ENCODE measurements at regions not wholly inside any gene's neighbourhood (a gene's known extent, or its start where the extent isn't known, plus 50 kb on each side); places are given as distances from the start of the nearest gene placed in this dataset.
A peak's percentile ranks its signal among the peaks of the same experiment; 100 is the strongest.

DNA sequence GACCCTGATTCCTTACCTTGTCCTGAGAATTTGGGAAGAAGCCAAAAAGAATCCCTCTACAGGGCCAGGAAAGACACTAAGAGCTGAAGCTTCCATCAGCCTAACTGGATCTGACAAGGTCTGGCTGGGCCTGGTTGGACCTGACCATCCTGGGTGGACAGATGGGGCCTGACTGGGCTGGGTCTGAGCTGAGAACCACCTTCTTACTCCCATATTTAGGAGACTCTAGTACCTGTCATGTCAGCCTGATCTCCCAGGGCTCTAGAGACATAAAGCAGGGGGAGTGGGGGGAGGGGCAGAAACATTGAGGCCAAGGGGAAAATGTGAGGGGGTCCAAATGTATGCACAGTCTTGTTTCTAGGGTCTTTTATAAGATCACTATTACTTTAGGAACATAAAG, 129.9 kb downstream of the BUD13 start:
- TF ChIP-seq, protein P1, sequence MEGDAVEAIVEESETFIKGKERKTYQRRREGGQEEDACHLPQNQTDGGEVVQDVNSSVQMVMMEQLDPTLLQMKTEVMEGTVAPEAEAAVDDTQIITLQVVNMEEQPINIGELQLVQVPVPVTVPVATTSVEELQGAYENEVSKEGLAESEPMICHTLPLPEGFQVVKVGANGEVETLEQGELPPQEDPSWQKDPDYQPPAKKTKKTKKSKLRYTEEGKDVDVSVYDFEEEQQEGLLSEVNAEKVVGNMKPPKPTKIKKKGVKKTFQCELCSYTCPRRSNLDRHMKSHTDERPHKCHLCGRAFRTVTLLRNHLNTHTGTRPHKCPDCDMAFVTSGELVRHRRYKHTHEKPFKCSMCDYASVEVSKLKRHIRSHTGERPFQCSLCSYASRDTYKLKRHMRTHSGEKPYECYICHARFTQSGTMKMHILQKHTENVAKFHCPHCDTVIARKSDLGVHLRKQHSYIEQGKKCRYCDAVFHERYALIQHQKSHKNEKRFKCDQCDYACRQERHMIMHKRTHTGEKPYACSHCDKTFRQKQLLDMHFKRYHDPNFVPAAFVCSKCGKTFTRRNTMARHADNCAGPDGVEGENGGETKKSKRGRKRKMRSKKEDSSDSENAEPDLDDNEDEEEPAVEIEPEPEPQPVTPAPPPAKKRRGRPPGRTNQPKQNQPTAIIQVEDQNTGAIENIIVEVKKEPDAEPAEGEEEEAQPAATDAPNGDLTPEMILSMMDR (conservative IDR thresholded peaks at IDR 0.05; ENCODE audit: low read depth, low read length), result no peak
- DNase-seq (ENCODE audit: low read depth), result no peak
- H3K4me3 ChIP-seq (ENCODE audit: low read length), result no peak overlapping the region

DNA sequence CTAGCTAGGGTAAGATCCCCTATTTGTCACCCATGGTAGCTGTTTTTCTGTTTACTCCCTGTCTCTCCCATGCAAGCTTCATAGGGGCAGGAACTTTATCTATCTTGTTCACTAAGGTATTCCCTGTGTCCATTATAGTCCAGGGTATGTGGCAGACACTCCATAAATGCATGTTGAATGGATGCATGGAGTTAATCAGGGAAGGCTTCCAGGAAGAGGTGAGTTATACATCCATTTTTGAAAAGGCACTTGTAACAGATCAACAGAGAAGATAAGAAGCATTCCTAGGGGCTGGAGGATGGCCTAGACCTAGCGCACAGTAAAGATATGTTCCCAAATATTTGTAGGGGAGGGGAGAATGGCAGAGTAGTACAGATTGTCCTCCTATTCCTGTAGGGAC, 130.3 kb downstream of the BUD13 start:
- TF ChIP-seq, protein P1 (conservative IDR thresholded peaks at IDR 0.05; ENCODE audit: low read depth, low read length), result no peak
- DNase-seq (ENCODE audit: low read depth), result no peak
- no peak overlapping the region for H3K4me3 ChIP-seq (ENCODE audit: low read length)

DNA sequence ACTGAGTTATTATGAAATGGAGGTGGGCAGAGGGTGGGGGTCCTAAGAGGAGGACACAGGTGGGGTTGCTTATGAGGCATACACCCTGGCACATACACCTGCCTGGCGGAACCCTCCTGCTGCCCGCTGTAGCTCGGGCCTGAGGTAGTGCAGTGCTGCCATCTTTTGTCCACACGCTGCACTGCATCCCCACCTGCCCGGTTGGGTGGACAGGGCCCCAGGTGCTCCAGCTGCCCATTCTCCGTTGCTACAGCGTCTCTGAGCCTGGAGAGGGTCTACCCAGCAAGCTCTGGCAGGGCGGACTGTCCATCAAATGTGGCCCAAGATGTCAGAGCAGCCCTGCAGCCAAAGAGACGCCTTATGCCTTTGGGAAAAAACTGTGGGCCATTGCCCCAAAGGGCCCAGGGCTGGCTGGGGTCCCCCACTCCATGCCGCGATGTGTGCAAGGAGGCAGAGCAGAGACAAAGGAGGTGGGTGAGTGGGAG, 131.2 kb downstream of the BUD13 start:
- DNase-seq (ENCODE audit: low read depth), result no peak
- H3K4me3 ChIP-seq (ENCODE audit: low read length), result no peak overlapping the region
- TF ChIP-seq, protein P1 (conservative IDR thresholded peaks at IDR 0.05; ENCODE audit: low read depth, low read length), result peak; percentile 87

DNA sequence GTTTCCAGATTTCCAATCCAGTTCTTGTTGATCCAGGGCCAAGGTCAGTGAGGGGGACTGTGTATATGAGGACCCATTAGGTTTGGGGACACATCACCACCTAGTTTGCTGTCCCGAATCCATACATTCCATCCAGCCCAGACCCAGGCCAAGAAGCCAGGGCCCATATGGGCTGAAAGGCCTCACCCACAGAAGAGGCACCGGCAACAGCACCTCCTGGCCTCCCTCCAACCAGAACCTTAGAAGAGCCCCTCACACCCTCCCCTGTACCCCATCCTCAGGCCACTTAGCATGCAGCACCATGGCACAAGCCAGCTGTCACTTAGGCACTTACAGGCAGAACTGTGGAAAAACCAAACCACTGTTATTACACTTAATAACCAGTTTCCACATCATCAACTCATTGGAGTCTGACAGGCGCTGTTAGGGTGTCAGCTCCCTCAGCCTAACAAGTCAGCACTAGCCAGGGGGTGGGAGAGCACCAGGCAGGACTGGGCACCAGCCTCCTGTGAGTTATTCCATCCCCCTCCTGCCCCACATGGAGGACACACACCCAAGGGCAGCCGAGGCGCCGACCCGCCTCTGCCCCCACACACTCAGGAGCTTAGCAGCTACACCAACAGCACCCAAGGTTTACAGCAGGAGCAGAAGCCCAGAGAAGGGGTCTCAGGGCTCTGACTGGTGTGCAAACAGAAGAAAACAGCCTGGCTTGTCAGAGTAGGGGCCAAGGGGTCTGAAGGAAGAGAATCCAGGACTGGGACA, 132.0 kb downstream of the BUD13 start:
- H3K4me3 ChIP-seq (ENCODE audit: low read length), result no peak overlapping the region
- DNase-seq (ENCODE audit: low read depth), result no peak
- TF ChIP-seq, protein P1 (conservative IDR thresholded peaks at IDR 0.05; ENCODE audit: low read depth, low read length), result no peak

DNA sequence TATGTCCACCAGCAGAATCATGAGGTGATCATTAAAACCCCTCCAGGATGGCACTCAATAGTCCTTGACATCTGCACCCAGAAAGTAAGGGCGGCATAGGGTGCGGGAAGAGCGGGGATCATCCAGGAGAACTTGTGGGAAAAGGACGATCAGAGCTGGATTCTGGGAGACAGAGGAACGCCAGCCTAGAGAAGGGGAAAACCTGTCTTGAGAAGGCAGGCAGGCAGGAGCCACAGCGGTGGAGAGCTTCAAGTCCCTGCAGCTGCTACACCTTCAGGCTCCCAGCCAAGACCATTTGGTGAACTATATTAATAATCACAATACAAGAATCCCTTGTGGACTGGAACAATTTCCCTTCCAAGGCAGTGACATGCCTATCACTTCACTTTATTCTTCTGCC, 134.3 kb downstream of the BUD13 start:
- TF ChIP-seq, protein P1 (conservative IDR thresholded peaks at IDR 0.05; ENCODE audit: low read depth, low read length), result no peak
- DNase-seq (ENCODE audit: low read depth), result no peak
- H3K4me3 ChIP-seq (ENCODE audit: low read length), result no peak overlapping the region

DNA sequence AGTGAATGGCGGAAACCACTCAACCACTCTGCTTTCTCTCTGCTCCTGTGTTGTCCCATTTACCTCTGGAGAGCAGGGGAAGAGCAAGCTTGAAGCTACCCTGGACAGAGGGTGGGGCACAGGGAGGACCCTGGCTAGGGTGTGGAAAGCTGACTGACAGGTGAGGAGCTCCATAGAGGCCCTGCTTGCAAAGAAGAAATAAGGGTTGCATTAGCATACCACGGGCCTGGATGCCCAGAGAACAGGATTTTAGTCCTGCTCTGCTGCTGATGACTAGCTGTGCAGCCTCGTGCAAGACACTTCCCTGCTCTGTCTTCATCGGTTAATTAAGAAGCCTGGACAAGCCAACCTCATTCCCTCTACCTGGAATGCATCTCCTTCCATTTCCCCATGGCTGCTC, 135.0 kb downstream of the BUD13 start:
- no peak for DNase-seq (ENCODE audit: low read depth)
- TF ChIP-seq, protein P1 (conservative IDR thresholded peaks at IDR 0.05; ENCODE audit: low read depth, low read length), result no peak
- H3K4me3 ChIP-seq (ENCODE audit: low read length), result no peak overlapping the region

DNA sequence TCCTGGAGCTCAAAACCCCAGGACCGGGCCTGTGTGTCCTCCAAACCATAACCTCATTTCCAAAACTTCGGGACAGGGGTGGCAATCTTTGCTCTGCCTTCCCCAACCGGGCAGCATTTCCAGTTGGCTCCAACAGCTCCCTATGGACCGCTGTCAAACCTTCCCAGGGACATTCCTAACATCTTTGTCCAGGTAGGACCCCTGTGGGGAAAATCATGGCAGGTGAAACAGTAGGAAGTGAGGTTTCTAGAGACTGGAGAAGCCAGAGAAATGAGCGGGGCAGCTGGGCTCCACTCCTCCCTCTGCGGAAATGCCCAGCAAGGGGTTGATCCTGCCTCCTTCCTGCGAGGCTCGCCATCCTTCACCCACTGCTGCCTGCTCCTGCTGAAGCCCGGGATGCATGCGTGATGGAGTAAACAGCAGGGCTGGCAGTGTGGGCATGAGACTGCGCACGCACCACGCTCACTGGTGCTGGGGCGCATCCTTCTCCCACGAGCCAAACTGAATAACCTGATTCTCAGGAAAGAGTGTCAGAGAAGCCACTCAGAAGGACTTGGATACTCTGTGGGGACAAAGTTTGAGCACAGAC, 136.4 kb downstream of the BUD13 start:
- TF ChIP-seq, protein P1 (conservative IDR thresholded peaks at IDR 0.05; ENCODE audit: low read depth, low read length), result no peak
- DNase-seq (ENCODE audit: low read depth), result no peak
- H3K4me3 ChIP-seq (ENCODE audit: low read length), result no peak overlapping the region

Data from retinal pigment epithelial cell (primary cell).